WERI-Rb-1 (cell line): ENCODE measurements at regions not wholly inside any gene's neighbourhood (a gene's known extent, or its start where the extent isn't known, plus 50 kb on each side); places are given as distances from the start of the nearest gene placed in this dataset.
"Not testable (repeated sequence)": the region's sequence is repeated elsewhere in the genome, so short reads cannot be mapped to it uniquely, and the experiment has no call there.

Experiments used
- DNase-seq: peaks from one replicate; pipeline ENCODE4 v3.0.0-alpha.2; 2020
- H3K27ac ChIP-seq: fragments of 250-450 bp; sonication (Bioruptor Pico); 2 replicates; pipeline ENCODE4 v1.5.1; 2020; ENCODE audit warnings: mild to moderate bottlenecking, moderate library complexity
- H3K27me3 ChIP-seq: fragments of 250-450 bp; sonication (Bioruptor Pico); 2 replicates; pipeline ENCODE4 v1.5.1; 2021; ENCODE audit warnings: mild to moderate bottlenecking, low read depth, moderate library complexity; ENCODE audit not compliant: insufficient read depth, severe bottlenecking
- H3K36me3 ChIP-seq: fragments of 250-450 bp; sonication (Bioruptor Pico); 2 replicates; pipeline ENCODE4 v1.5.1; 2020; ENCODE audit warnings: mild to moderate bottlenecking, moderate library complexity
- H3K4me3 ChIP-seq: 2 replicates; pipeline ENCODE4 v1.5.1; 2011; ENCODE audit warnings: low read depth, mild to moderate bottlenecking, control low read depth, low read length
- H3K9me3 ChIP-seq: fragments of 250-450 bp; sonication (Bioruptor Pico); 2 replicates; pipeline ENCODE4 v1.5.1; 2021; ENCODE audit warnings: mild to moderate bottlenecking, moderate library complexity; ENCODE audit not compliant: severe bottlenecking
- TF ChIP-seq, protein P1 (sequence below): IDR thresholded peaks from 2 replicates; pipeline ENCODE4 v1.5.1; 2011; ENCODE audit warnings: low read depth, mild to moderate bottlenecking, control low read depth, inconsistent platforms, low read length

DNA sequence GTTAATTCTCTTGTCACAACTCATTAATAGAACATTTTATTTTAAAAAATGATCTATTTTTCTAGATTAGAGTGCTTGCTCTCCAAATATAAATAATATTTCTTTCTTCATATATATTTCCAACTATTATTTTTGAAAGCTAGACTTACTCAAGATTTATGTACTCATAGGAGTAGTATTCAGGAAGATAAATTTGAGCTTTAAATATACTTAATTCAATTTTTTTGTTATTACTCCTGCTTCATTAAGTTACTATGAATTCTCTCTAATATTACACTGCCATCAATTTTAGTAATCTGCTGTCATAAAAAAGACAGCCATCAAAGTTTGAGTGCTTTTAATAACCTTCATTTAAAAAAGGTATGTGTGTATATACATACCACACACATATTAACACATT lies 161.9 kb upstream of the PCDH9 start:
- TF ChIP-seq, protein P1, sequence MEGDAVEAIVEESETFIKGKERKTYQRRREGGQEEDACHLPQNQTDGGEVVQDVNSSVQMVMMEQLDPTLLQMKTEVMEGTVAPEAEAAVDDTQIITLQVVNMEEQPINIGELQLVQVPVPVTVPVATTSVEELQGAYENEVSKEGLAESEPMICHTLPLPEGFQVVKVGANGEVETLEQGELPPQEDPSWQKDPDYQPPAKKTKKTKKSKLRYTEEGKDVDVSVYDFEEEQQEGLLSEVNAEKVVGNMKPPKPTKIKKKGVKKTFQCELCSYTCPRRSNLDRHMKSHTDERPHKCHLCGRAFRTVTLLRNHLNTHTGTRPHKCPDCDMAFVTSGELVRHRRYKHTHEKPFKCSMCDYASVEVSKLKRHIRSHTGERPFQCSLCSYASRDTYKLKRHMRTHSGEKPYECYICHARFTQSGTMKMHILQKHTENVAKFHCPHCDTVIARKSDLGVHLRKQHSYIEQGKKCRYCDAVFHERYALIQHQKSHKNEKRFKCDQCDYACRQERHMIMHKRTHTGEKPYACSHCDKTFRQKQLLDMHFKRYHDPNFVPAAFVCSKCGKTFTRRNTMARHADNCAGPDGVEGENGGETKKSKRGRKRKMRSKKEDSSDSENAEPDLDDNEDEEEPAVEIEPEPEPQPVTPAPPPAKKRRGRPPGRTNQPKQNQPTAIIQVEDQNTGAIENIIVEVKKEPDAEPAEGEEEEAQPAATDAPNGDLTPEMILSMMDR = no peak
- Histone ChIP-seq H3K4me3 (no peak overlapping the region), H3K9me3 (no peaks in the 10 kb centered on the region), H3K36me3 (no peaks in the 10 kb centered on the region), H3K27me3 (no peaks in the 10 kb centered on the region), H3K27ac (no peak overlapping the region)
- no peak for DNase-seq

DNA sequence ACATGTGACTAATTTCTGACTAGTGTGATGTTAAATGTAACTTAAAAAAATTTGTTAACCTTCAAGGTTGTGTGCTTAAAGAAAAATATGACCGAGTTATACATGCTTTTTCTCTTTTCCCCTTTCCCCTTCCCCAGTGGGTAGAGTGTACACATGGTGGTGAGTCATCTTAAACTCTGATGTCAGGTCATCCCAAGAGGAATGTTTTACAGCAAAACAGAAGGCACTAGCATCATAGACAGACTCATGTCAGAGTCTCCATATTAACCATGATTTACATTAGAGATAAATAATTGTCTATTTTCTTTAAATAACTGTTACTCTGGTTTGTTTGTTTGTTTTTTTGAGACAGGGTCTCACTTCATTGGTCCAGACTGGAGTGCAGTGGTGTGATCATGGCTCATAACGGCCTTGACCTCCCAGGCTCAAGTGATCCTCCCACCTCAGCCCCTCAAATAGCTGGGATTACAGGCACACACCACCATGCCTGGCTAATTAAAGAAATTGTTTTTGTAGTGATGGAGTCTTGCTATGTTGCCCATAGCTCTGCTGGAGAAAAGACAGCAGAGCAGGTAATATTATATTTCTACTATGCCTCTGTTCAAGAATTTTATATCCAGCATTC lies 160.4 kb upstream of the PCDH9 start:
- no peak for DNase-seq
- H3K36me3 ChIP-seq = no peaks in the 10 kb centered on the region
- TF ChIP-seq, protein P1 = no peak
- H3K4me3 ChIP-seq = no peak overlapping the region
- no peaks in the 10 kb centered on the region for H3K27me3 ChIP-seq
- no peak overlapping the region for H3K27ac ChIP-seq
- H3K9me3 ChIP-seq = no peaks in the 10 kb centered on the region

DNA sequence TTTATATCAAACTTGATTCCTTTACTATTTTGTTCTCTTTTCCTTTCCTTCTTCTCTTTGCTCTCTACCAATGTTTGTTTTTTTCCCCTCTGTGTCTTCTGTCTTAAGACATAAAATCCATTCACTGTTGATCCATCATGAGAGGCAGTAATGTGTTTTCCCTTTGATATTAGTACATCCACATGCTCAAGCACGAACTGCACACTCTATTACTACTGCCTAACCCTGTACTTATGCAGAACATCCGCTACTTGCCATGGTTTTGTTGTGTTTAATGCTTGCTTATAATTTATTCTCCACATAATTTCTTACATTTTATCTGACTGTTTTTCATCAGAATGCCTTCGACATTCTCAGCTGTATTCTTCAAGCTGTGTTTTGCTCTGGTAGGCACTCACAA lies 159.0 kb upstream of the PCDH9 start:
- no peaks in the 10 kb centered on the region for H3K27me3 ChIP-seq
- H3K27ac ChIP-seq = no peak overlapping the region
- DNase-seq = no peak
- H3K4me3 ChIP-seq = no peak overlapping the region
- TF ChIP-seq, protein P1 = no peak
- H3K9me3 ChIP-seq = no peaks in the 10 kb centered on the region
- H3K36me3 ChIP-seq = no peaks in the 10 kb centered on the region

DNA sequence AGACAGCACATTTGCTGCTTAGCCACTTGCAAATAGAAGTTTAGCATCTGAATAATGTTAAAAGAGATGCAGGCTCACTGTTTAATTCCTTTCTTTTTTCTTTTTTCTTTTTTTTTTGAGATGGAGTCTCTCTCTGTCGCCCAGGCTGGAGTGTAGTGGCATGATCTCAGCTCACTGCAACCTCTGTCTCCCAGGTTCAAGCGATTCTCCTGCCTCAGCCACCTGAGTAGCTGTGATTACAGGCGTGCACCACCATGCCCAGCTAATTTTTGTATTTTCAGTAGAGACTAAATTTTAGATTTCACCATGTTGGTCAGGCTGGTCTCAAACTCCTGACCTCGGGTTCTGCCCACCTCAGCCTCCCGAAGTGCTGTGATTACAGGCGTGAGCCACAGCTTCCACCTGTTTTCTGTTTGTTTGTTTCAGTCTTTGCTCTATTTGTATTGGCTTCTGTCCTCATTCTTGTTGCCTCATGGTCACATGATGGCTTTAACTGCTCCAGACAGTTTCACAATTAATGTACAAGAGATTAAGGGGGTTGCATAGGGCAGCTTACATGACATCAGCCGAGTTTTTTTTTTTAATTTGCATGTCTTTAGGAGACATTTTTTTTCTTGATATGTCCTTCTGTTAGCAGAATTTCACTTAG lies 153.1 kb upstream of the PCDH9 start:
- not testable (repeated sequence) for H3K27ac ChIP-seq, H3K27me3 ChIP-seq, DNase-seq, H3K36me3 ChIP-seq, H3K9me3 ChIP-seq, H3K4me3 ChIP-seq

DNA sequence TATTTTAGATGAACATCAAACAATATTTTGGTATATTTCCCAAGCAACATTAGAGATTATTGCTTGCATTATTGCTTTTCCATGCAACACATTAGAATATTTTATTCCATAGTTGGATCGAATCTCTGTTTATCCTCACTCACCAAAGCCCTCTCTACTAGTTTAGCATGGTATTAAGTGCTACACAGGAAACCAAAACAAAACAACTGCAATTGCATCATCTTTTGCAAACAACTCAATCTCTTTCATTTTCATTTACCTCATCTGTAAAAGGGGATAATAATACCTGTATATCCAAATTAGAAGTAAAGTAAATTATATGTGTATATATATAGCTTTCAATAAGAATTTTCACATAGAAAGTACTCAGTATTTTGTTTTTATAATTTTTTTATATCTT lies 147.8 kb upstream of the PCDH9 start:
- Histone ChIP-seq H3K9me3 (no peaks in the 10 kb centered on the region), H3K27ac (no peak overlapping the region), H3K36me3 (no peaks in the 10 kb centered on the region), H3K27me3 (no peaks in the 10 kb centered on the region), H3K4me3 (no peak overlapping the region)
- TF ChIP-seq, protein P1 = no peak
- DNase-seq = no peak

DNA sequence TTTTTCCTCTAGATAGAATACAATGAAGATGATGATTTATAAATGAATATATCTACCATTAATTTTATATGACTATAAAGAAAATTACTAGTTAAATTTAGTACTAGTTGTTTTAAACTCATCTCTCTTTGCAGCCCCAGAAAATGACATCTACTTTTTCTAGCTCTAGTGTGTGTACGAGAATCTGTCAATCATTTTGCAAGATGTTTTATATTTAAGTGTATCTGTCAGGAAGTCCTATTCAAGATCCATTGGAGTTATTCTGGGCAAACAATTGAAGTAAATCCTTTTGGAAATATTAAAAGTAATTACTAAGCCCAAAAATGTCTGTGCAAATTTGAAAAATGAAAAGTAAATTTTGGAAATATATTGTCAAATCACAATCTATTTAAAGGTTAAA lies 144.3 kb upstream of the PCDH9 start:
- DNase-seq = no peak
- Histone ChIP-seq H3K9me3 (no peaks in the 10 kb centered on the region), H3K27me3 (no peaks in the 10 kb centered on the region), H3K4me3 (no peak overlapping the region), H3K27ac (no peak overlapping the region), H3K36me3 (no peaks in the 10 kb centered on the region)
- TF ChIP-seq, protein P1 = no peak
